ENCODE measurements at regions not wholly inside any gene's neighbourhood (a gene's known extent, or its start where the extent isn't known, plus 50 kb on each side); places are given as distances from the start of the nearest gene placed in this dataset.

- H3K23ac ChIP-seq (ENCODE audit: low read depth, low read length) = no peak overlapping the region
- intact Hi-C loops (cut with micrococcal nuclease) = no loop called here
- no peak overlapping the region for H3K27ac ChIP-seq (ENCODE audit: insufficient read depth, low read length)
- H3K4me3 ChIP-seq (ENCODE audit: insufficient read depth, low read depth, low read length) = no peak overlapping the region
- peaks cover 2% of the 10 kb centered on the region for H3K9me3 ChIP-seq (ENCODE audit: control insufficient read depth, insufficient read depth, low read length)
- no peak overlapping the region for H3K18ac ChIP-seq (ENCODE audit: low read depth, low read length)
- H3K36me3 ChIP-seq (ENCODE audit: control insufficient read depth, insufficient read depth, low read length) = no peaks in the 10 kb centered on the region
- H3K27me3 ChIP-seq (ENCODE audit: control insufficient read depth, insufficient read depth, low read length) = no peaks in the 10 kb centered on the region
- H2BK20ac ChIP-seq (ENCODE audit: low read depth, low read length) = no peak overlapping the region
- no peak overlapping the region for H4K5ac ChIP-seq (ENCODE audit: low read depth, low read length)
- in situ Hi-C loops (cut with MboI; ENCODE audit: low sequenced_read_pairs) = no loop called here
- H2BK15ac ChIP-seq (ENCODE audit: low read depth, low read length) = no peak overlapping the region
- ATAC-seq (ENCODE audit: low read depth) (no peak), DNase-seq (no peak)
- no TSS peak for BruUV-seq (replicated peaks)
- WGBS, 2 experiments (ENCODE audit: extremely low coverage in 2 of 2, insufficient read length in 1 of 2) = 46% methylated on average over 7 of the region's 22 CpGs; no CpG with 5 or more reads in 1 of the 2 experiments
- no peaks in the 10 kb centered on the region for H3K79me1 ChIP-seq (ENCODE audit: low read depth in 1 of 2, low read length in 2 of 2)
- no peak overlapping the region for H4K91ac ChIP-seq (ENCODE audit: insufficient read depth, low read depth, low read length)
- no peak overlapping the region for H3K14ac ChIP-seq (replicated peaks; ENCODE audit: low read depth, low read length)
- H2AFZ ChIP-seq (replicated peaks; ENCODE audit: low read length, poor library complexity) = no peak overlapping the region
- no peaks in the 10 kb centered on the region for H3K4me1 ChIP-seq (ENCODE audit: control insufficient read depth, insufficient read depth, low read length)
- H3K9me1 ChIP-seq (ENCODE audit: insufficient read depth, low read length) = no peaks in the 10 kb centered on the region
- ChIA-PET POLR2A (ENCODE audit: unreplicated experiment) (no interaction called here), CTCF (no interaction called here)
- H2AK9ac ChIP-seq (replicated peaks; ENCODE audit: low read depth, low read length, poor library complexity) = no peak overlapping the region
- H2BK120ac ChIP-seq (ENCODE audit: low read depth, low read length) = no peak overlapping the region
- dilution Hi-C loops (cut with HindIII; ENCODE audit: low sequenced_read_pairs, unreplicated experiment) = no loop called here
- no peak overlapping the region for H2AK5ac ChIP-seq (ENCODE audit: low read depth, low read length)
- no peak overlapping the region for H4K8ac ChIP-seq (ENCODE audit: low read depth in 2 of 2, low read length in 2 of 2)
- no peak overlapping the region for H3K4ac ChIP-seq (ENCODE audit: low read depth, low read length)
- no peak overlapping the region for H3K9ac ChIP-seq (ENCODE audit: low read depth, low read length)
- H4K20me1 ChIP-seq (ENCODE audit: insufficient read depth, low read length) = no peaks in the 10 kb centered on the region
- TF ChIP-seq CTCF (conservative IDR thresholded peaks at IDR 0.05; ENCODE audit: low read depth, low read length) = no peak
- TF ChIP-seq NFE2L2 (IDR thresholded peaks at IDR 0.05; ENCODE audit: low read depth, low read length) = no peak
- TF ChIP-seq RAD21 (IDR thresholded peaks at IDR 0.05; ENCODE audit: low read length) = no peak
- TF ChIP-seq MAZ (IDR thresholded peaks at IDR 0.05; ENCODE audit: borderline replicate concordance, low read depth, low read length) = no peak
- TF ChIP-seq RFX5 (IDR thresholded peaks at IDR 0.05; ENCODE audit: low read depth, low read length) = no peak
- no peak for TF ChIP-seq USF2 (IDR thresholded peaks at IDR 0.05; ENCODE audit: low read depth, low read length)
- no peak for TF ChIP-seq CHD1 (IDR thresholded peaks at IDR 0.05; ENCODE audit: low read depth, low read length)
- TF ChIP-seq POLR2A (IDR thresholded peaks at IDR 0.05; ENCODE audit: low read depth, low read length) = no peak
- TF ChIP-seq RCOR1 (IDR thresholded peaks at IDR 0.05; ENCODE audit: insufficient replicate concordance, low read length) = no peak
- no peak for TF ChIP-seq BHLHE40 (IDR thresholded peaks at IDR 0.05; ENCODE audit: low read depth, low read length)
- H2BK5ac ChIP-seq (ENCODE audit: low read depth, low read length, poor library complexity, severe bottlenecking) = no peak overlapping the region
- no peak overlapping the region for H3K56ac ChIP-seq (ENCODE audit: extremely low read depth, insufficient read depth, low read length)
- no peak overlapping the region for H3K4me2 ChIP-seq (ENCODE audit: low read depth, low read length)
Observed at GRCh38 chr6:168182908-168183612, 104.0 kb upstream of the FRMD1 start.

Measured in IMR-90 (cell line).